AG04450 (cell line): ENCODE measurements at regions not wholly inside any gene's neighbourhood (a gene's known extent, or its start where the extent isn't known, plus 50 kb on each side); places are given as distances from the start of the nearest gene placed in this dataset.

Source experiments
- CTCF ChIA-PET: fragments of 300-600, 350-600 bp; formaldehyde crosslinking; extraction: SDS; loops from one replicate; lab custom pipeline; 2022; ENCODE audit warnings: antibody characterized with exemption, inconsistent platforms; lab: Charles Lee
- POLR2A ChIA-PET: fragments of 350-600 bp; formaldehyde crosslinking; extraction: SDS; loops from one replicate; lab custom pipeline; 2021; ENCODE audit warnings: antibody characterized with exemption, inconsistent platforms; lab: Yijun Ruan, JAX
- DNase-seq: peaks from one replicate; pipeline ENCODE4 v3.0.0-alpha.2; 2011; ENCODE audit warnings: low read depth, low spot score
- H3K27ac ChIP-seq: one replicate; pipeline ENCODE4 v1.5.1; 2012; ENCODE audit warnings: low read depth, low read length, control low read depth
- H3K27me3 ChIP-seq: one replicate; pipeline ENCODE4 v1.6.0; 2012; ENCODE audit warnings: low read length; ENCODE audit not compliant: control insufficient read depth, insufficient read depth
- H3K4me3 ChIP-seq: 2 replicates; pipeline ENCODE4 v1.5.1; 2011; ENCODE audit warnings: mild to moderate bottlenecking, low read depth, low read length, control low read depth
- H3K9me3 ChIP-seq: 2 replicates; pipeline ENCODE4 v1.5.1; 2012; ENCODE audit warnings: low read length; ENCODE audit not compliant: control insufficient read depth, insufficient read depth
- TF ChIP-seq, protein P1 (sequence below): IDR thresholded peaks from 2 replicates; pipeline ENCODE4 v1.5.1; 2011; ENCODE audit warnings: low read depth, low read length, control low read depth, inconsistent platforms

DNA sequence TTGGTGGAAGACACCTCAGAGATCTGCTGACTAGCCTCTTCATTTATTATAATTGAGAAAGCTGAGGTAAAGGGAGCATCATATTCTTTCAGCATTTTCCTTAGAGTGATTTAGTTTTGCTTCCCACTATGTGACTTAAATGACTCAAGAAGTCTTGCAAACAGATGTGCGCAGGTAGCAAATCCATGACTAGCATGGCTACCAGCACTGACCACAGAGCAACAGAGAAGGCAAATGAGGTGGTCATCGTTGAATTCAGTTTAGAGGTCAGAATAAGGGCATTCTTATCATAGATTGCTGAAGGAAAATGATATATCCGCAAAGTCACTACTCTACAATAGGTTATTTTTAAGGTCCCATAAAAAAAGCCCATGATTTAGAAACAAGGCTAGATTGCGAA, 162.2 kb downstream of the PIK3R1 start:
- H3K27ac ChIP-seq: no peak overlapping the region
- H3K4me3 ChIP-seq: no peak overlapping the region
- no peaks in the 10 kb centered on the region for H3K27me3 ChIP-seq
- TF ChIP-seq, protein P1, sequence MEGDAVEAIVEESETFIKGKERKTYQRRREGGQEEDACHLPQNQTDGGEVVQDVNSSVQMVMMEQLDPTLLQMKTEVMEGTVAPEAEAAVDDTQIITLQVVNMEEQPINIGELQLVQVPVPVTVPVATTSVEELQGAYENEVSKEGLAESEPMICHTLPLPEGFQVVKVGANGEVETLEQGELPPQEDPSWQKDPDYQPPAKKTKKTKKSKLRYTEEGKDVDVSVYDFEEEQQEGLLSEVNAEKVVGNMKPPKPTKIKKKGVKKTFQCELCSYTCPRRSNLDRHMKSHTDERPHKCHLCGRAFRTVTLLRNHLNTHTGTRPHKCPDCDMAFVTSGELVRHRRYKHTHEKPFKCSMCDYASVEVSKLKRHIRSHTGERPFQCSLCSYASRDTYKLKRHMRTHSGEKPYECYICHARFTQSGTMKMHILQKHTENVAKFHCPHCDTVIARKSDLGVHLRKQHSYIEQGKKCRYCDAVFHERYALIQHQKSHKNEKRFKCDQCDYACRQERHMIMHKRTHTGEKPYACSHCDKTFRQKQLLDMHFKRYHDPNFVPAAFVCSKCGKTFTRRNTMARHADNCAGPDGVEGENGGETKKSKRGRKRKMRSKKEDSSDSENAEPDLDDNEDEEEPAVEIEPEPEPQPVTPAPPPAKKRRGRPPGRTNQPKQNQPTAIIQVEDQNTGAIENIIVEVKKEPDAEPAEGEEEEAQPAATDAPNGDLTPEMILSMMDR: no peak
- H3K9me3 ChIP-seq: no peaks in the 10 kb centered on the region
- POLR2A ChIA-PET: no interaction called here
- CTCF ChIA-PET: interaction anchor here (1.5 kb wide), 1 partner anchor 10 kb away, joined by 3 read pairs; no protein-coding TSS in a partner anchor
- no peak for DNase-seq

DNA sequence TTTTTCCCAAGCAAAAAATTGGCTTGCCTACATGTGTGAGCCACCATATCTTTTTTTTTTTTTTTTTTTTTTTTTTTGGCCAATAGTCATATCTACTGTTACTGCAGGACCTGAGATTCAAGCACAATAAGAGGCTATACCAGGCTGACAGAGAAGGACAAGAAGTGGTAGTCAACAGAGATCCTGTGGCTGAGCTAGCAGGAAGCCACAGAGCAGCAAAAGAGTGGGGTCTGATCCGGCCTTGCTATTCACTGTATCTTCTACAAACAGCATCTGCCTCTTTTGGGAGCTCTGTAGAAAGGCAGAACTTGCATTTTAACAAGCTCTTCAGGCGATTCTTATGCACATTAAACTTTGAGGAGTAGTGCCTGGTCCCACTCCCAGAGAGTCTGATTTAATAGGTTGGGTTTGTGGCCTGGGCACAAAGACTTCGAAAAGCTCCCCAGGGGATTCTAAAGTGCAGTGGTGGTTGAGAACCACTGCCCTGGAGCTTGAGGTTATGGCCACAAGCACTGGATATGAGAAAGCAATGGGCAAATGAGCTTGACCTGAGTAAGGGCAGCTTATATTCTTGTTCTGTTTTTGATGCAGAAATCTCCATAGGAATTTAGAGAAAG, 162.8 kb downstream of the PIK3R1 start:
- CTCF ChIA-PET: interaction anchor here (1.5 kb wide), 1 partner anchor 10 kb away, joined by 3 read pairs; no protein-coding TSS in a partner anchor
- Histone ChIP-seq H3K9me3 (no peaks in the 10 kb centered on the region), H3K4me3 (no peak overlapping the region)

DNA sequence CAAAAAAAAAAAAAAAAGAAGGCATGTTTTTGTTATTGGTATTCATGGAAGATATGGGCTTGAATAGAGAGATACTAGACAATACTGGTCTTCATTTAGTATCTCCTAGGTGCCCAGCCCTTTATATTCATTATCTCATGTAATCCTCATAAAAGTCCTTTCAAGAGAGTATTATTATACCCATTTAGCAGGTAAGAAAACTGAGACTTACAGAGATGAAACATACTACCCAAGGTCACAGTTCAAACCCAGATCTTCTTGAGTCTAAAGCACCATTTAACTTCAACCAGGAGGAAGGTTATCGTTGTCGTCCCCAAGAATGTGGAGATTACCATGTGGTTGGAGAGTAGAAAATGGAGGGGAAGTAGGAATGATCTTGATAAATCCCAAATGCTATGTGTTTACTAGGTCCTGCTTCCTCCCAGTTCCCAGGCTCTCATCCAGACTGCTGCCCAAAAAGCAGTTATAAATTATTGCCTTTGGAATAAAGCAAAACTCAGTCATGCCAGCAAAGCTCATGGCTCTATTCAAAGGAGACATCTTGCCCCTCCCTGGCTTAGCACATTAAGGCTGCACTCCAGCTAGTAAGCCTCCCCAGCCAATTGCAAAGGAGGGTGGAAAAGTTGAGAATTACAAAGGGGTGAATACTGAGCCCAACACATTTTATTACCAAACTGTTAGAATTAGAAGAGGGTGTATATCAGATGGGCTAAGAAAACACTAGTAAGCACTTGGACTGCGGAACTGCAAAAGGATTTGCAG, 163.9 kb downstream of the PIK3R1 start:
- no peak overlapping the region for H3K27ac ChIP-seq
- ChIA-PET CTCF (no interaction called here), POLR2A (no interaction called here)
- H3K27me3 ChIP-seq: no peaks in the 10 kb centered on the region
- no peaks in the 10 kb centered on the region for H3K9me3 ChIP-seq
- H3K4me3 ChIP-seq: no peak overlapping the region
- TF ChIP-seq, protein P1: no peak
- no peak for DNase-seq

More for the DNA sequence above, 162.8 kb downstream of the PIK3R1 start:
- POLR2A ChIA-PET: no interaction called here
- Histone ChIP-seq H3K27me3 (no peaks in the 10 kb centered on the region), H3K27ac (no peak overlapping the region)
- TF ChIP-seq, protein P1: no peak
- no peak for DNase-seq

DNA sequence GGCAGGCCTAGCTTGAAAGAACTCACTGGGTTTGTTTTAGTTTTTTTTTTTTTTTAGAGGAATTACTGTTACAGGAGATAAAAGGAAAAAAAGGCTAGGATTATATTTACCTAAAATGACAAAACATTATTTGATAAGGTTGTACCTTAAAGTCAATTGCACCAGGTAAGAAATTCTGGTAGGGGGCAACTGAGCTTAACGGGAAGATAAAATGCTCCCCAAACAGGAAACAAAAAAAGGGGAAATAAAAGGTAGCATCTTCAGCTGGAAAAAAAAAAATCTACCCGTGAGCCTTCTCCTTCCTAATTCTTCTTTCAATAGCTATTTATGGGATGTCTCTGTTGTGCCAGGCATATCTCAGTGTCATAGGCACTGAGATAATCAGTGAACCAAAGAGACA, 164.5 kb downstream of the PIK3R1 start:
- TF ChIP-seq, protein P1: no peak
- no peak overlapping the region for H3K4me3 ChIP-seq
- H3K9me3 ChIP-seq: no peaks in the 10 kb centered on the region
- CTCF ChIA-PET: interaction anchor here (0.7 kb wide), 2 partner anchors 39 to 305 kb away, joined by 3 read pairs; no protein-coding TSS in a partner anchor
- POLR2A ChIA-PET: no interaction called here
- DNase-seq: no peak
- no peak overlapping the region for H3K27ac ChIP-seq
- H3K27me3 ChIP-seq: no peaks in the 10 kb centered on the region

DNA sequence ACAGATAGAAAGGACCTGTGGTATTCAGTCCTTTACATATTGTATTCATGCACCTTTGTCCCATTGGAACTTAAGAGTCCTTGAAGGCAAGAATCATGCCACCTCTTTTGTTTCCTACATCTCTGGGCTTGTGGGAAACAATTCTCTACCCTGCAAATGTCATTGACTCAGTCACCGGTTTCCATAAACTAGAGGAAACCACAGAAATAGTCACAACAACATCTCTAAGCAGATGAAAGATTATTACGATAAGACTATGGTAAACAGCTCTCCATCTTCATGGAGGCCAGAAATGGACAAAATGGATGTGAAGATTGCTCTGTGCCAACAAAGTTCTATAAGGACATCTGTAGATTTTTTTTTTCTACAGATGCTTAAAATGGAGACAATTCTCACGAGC, 165.5 kb downstream of the PIK3R1 start:
- DNase-seq: no peak
- ChIA-PET POLR2A (no interaction called here), CTCF (no interaction called here)
- Histone ChIP-seq H3K27me3 (no peaks in the 10 kb centered on the region), H3K4me3 (no peak overlapping the region), H3K9me3 (no peaks in the 10 kb centered on the region), H3K27ac (no peak overlapping the region)
- TF ChIP-seq, protein P1: no peak
